HG02973 (cell line): ENCODE measurements at regions not wholly inside any gene's neighbourhood (a gene's known extent, or its start where the extent isn't known, plus 50 kb on each side); places are given as distances from the start of the nearest gene placed in this dataset.

Experiments used
- ATAC-seq: cut with Tn5 transposase; IDR thresholded peaks from one replicate; pipeline ENCODE4 v1.9.1; 2021; ENCODE audit warnings: moderate library complexity; ENCODE audit not compliant: unreplicated experiment

DNA sequence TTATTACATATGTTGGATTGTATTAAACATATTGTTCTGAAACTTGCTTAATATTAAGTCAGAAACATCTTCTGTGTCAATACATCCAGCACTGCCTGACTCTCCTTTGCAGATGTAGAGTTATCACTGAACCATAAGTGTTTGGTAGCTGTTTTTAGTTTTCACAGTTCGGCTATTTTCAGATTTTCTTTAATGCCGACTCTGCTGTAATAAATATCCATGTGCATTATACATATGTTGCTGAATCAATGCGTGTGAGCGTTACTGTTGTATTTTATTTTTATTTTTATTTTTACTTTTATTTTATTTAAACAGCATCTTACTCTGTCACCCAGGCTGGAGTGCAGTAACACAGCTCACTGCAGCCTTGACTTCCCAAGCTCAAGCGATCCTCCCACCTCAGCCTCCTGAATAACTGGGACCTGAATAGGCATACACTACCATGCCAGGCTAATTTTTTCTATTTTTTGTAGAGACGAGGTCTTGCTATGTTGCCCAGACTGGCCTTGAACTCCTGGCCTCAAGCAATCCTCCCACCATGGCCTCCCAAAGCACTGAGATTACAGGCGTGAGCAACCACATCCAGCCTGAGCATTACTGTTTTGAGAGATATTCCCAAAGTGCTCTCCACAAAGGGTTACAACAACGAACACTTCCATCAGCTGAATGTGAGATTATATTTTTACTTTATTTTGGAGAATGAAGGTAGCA, 50.7 kb upstream of the NOCT start:
- no peak for ATAC-seq

GRCh38 chr4:138963412-138963811, 52.2 kb upstream of the NOCT start:
- ATAC-seq = no peak

- ATAC-seq = no peak
Observed at GRCh38 chr4:138961664-138962063, 53.9 kb upstream of the NOCT start.

GRCh38 chr4:138961129-138961528, 54.5 kb upstream of the NOCT start:
- no peak for ATAC-seq

DNA sequence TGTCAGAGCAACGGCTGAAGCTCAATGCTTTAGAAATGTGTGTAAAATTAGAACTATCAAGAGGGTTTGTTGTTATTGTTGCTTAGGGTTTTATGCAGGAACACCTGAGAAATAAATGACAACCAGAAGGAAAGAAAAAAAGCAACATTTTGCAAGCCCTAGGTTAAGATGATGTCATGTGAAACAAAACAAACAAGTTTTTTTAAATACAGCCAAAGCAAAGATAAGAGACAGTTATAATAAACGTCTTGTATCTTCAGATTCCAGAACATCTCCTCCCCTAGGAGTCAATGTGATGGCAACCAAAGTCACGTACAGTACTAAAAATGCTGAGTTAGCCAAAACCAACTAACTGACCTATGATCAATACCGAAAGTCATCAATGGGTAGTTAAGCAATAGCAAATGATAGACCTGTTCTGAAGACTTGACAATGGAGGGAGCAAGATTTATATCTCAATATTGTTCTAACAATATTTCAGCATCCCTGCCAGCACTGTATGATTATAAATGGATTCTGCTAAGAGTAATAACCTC, 55.3 kb upstream of the NOCT start:
- no peak for ATAC-seq

GRCh38 chr4:138959097-138959815, 56.3 kb upstream of the NOCT start:
- no peak for ATAC-seq

- no peak for ATAC-seq
Observed at GRCh38 chr4:138958519-138958918, 57.1 kb upstream of the NOCT start.

DNA sequence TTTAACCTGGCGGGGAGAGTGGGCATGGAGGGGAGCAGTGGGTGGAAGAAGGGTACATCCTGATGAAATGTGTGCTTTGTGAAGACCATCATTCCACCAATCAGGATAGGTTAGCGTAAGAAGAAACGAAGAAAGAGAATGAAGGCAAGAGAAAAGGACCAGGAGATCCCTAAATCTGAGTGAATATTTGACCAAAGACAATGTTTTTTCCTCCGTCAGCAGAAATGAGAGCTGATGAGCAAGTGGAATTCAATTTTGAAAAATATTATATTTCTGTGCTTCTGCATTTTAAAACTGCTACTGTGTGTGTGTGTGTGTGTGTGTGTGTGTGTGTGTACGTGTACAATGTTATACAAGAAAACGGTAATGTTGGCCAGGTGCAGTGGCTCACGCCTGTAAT, 58.3 kb upstream of the NOCT start:
- ATAC-seq = no peak

DNA sequence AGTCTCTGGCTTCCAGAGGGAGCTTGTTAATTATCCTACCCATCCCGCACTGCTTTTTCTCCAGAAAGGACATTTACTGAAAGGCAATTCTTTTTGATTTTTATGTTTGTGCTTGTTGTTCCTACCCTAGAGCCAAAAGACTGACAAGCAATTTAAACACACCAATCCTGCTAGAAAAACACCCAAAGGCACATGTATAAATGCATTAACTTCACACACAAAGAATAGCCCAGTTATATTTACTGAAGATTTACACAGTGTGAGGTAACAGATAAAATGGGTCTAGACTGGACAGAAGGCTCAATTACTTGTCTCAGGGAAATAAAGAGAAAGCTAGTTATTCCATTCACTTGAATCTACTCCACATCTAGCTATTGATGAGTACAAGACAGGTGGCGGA, 61.2 kb upstream of the NOCT start:
- no peak for ATAC-seq

DNA sequence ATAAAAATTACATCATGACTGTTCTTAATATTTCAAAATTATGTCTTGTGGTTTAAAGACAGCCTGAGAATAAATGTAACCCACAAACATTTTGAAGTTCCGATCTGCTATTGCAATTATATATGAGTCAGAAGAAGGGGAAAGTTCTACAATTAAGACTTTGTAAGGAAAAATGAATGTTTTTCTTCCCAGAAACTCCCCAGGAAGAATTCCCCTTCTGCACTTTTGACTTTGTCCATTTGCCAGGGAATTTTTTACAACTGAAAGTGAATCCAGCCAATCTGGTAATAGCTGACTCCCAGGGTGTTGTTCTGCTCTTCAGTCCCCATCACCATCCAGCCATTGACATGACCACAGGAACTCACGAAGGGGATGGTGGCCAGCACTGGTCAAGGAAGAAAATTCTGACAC, 61.6 kb upstream of the NOCT start:
- no peak for ATAC-seq

- no peak for ATAC-seq
Observed at GRCh38 chr4:138952411-138952810, 63.2 kb upstream of the NOCT start.

- no peak for ATAC-seq
Observed at GRCh38 chr4:138951764-138952163, 63.8 kb upstream of the NOCT start.

DNA sequence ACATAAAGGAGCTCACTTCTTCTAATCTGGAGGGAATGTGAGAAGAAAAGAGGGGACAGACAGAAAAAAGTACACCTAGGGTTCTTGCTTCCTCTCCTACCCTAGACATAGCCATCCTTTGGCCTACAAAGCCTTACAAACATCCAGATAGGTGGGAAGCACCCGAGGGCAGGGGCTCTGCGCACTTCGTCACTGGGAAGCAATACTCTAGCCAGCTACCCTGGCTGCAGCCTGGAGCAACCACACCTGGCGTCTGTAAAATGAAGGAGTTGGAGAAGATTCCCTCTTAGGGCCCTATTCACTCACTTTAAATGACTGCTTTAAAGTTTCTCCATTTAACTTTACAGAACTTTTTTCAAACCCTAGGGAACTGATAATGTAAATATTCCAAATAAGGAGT, 65.7 kb upstream of the NOCT start:
- ATAC-seq = no peak

- no peak for ATAC-seq
Observed at GRCh38 chr4:138948918-138949317, 66.7 kb upstream of the NOCT start.

GRCh38 chr4:138946306-138946705, 69.3 kb upstream of the NOCT start:
- no peak for ATAC-seq

GRCh38 chr4:138945840-138946239, 69.7 kb upstream of the NOCT start:
- no peak for ATAC-seq

- no peak for ATAC-seq
Observed at GRCh38 chr4:138945401-138945800, 70.2 kb upstream of the NOCT start.

DNA sequence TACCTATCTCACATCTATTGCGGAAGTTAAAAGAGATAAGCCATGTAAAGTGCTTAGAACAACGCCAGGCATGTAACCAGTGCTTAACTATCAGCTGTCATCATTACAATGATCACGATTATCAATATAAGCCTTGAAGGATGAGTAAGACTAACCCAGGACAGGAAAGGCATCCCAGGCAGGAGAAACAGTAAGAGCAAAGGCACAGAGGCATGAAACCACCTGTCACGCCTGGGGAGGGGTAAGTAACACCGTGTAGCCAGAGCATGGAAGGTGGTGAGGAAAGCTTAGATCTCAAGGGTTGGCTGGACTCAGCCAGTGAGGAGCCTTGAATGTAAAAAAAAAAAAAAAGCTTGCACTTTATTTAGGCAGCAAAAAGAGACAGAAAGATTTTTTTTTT, 71.7 kb upstream of the NOCT start:
- ATAC-seq = no peak

- ATAC-seq = no peak
Observed at GRCh38 chr4:138941037-138941436, 74.5 kb upstream of the NOCT start.

- no peak for ATAC-seq
Observed at GRCh38 chr4:138939960-138940359, 75.6 kb upstream of the NOCT start.

DNA sequence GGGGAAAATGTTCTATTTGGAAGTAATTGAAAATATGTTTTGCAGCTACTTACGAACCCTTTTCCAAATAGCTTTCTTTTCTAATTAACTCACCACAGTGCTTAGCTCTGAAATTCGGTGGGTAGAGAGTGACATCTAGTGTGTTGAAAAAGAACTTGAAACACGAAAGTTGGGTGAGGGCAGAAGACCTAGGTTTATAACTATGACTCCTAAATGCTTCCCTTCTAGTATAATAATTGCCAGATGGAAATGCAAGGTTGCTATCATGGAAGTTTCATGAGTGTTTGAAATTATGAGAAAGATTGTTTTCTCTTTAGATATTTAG, 77.3 kb upstream of the NOCT start:
- no peak for ATAC-seq

DNA sequence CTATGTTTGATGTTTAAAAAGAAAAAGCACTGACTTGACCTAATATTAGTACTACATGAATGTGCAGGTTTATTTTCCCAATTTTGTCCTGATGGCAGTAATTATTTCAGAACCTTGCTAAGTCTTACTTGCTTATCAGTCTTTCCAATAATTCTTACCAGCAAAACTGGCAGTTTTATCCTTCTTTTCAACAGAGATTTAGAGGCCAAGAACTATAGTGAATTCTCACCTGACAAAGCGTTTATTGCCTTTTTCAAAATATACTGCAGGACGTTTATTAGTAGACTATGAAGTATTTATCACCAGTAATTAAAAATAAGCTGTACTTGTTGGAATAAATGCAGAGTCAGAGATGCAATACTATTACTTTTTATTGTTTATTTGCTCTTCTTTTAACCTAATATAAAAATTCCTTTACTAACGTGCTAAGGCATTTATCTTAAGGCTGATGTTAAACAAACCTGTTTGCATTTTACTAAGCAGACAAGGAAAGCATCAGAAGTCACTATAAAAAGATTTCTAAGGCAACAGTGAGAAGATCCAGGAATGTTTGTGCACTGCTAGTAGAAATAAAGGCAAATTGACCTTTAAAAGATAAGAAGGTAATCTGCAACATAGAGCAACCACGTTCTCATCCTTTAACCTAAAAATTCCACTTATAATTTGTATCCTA, 80.3 kb upstream of the NOCT start:
- ATAC-seq = no peak
